ENCODE measurements at regions not wholly inside any gene's neighbourhood (a gene's known extent, or its start where the extent isn't known, plus 50 kb on each side); places are given as distances from the start of the nearest gene placed in this dataset.

DNA sequence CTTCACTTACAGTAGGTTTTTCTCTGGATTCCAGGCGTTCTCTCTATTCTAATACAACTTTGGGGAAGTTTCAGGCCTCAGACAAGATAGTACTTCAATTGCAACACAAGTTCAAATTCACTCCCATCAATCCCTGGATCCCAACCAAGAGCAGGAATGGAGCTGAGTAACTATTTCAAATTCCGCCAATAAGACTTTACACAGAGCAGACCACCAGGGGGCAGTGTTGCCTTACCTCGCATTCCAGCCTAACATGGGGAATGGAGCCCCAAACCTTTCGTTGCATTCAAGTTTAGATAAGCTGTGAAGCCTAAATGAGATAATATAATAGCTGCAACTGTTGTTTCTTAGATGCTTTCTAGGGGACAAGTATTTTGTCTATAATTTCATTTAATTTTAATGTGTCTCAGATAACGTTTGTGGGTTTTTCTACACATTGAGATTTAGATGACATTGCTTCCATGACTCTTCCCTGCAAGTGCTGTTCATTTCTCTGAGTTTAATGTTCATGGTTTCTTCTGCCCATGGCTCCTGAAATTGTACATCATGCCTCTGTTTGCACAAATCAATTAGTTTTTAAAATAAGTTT is 186.7 kb downstream of the NSUN3 start:
- Histone ChIP-seq H3K4me2 (no peak overlapping the region), H3K9me2 (replicated peaks; ENCODE audit: insufficient read depth) (no peaks in the 10 kb centered on the region), H3K4me3 (no peak overlapping the region), H3K9me3 (ENCODE audit: low read depth) (no peaks in the 10 kb centered on the region), H3K4me1 (ENCODE audit: insufficient read depth) (no peaks in the 10 kb centered on the region), H3K36me3 (replicated peaks; ENCODE audit: insufficient read depth, low read depth) (no peaks in the 10 kb centered on the region), H3K79me2 (no peaks in the 10 kb centered on the region), H3K27me3 (no peaks in the 10 kb centered on the region), H2AFZ (no peak overlapping the region), H3K27ac (no peak overlapping the region), H4K20me1 (ENCODE audit: insufficient read depth, poor library complexity, severe bottlenecking) (peaks cover 3% of the 10 kb centered on the region)
- TF ChIP-seq, protein P1, sequence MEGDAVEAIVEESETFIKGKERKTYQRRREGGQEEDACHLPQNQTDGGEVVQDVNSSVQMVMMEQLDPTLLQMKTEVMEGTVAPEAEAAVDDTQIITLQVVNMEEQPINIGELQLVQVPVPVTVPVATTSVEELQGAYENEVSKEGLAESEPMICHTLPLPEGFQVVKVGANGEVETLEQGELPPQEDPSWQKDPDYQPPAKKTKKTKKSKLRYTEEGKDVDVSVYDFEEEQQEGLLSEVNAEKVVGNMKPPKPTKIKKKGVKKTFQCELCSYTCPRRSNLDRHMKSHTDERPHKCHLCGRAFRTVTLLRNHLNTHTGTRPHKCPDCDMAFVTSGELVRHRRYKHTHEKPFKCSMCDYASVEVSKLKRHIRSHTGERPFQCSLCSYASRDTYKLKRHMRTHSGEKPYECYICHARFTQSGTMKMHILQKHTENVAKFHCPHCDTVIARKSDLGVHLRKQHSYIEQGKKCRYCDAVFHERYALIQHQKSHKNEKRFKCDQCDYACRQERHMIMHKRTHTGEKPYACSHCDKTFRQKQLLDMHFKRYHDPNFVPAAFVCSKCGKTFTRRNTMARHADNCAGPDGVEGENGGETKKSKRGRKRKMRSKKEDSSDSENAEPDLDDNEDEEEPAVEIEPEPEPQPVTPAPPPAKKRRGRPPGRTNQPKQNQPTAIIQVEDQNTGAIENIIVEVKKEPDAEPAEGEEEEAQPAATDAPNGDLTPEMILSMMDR (IDR thresholded peaks at IDR 0.05; ENCODE audit: poor library complexity), result peak; percentile 72
- no peak for TF ChIP-seq EZH2phosphoT487 (IDR thresholded peaks at IDR 0.05; ENCODE audit: low read depth, severe bottlenecking, unreplicated experiment)
- whole genome bisulfite sequencing (ENCODE audit: low lambda C conversion rate, missing lambda C conversion rate), result 47% methylated on average over 5 of the region's 5 CpGs
- peak; percentile 80 for DNase-seq (ENCODE audit: low spot score)

- no peaks in the 10 kb centered on the region for H3K27me3 ChIP-seq
- TF ChIP-seq EZH2phosphoT487 (IDR thresholded peaks at IDR 0.05; ENCODE audit: low read depth, severe bottlenecking, unreplicated experiment), result no peak
- TF ChIP-seq EZH2 (IDR thresholded peaks at IDR 0.05; ENCODE audit: borderline replicate concordance), result no peak
- TF ChIP-seq, protein P1 (IDR thresholded peaks at IDR 0.05; ENCODE audit: poor library complexity), result no peak
- no peaks in the 10 kb centered on the region for H3K4me1 ChIP-seq (ENCODE audit: insufficient read depth)
- no peaks in the 10 kb centered on the region for H3K36me3 ChIP-seq (replicated peaks; ENCODE audit: insufficient read depth, low read depth)
- H3K9me2 ChIP-seq (replicated peaks; ENCODE audit: insufficient read depth), result no peaks in the 10 kb centered on the region
- H3K4me3 ChIP-seq, result no peak overlapping the region
- no peak overlapping the region for H3K4me2 ChIP-seq
- no peak overlapping the region for H2AFZ ChIP-seq
- WGBS (ENCODE audit: low lambda C conversion rate, missing lambda C conversion rate), result 58% methylated on average over 1 of the region's 1 CpG
- H3K27ac ChIP-seq, result no peak overlapping the region
- peaks cover 3% of the 10 kb centered on the region for H4K20me1 ChIP-seq (ENCODE audit: insufficient read depth, poor library complexity, severe bottlenecking)
- H3K79me2 ChIP-seq, result no peaks in the 10 kb centered on the region
- no peaks in the 10 kb centered on the region for H3K9me3 ChIP-seq (ENCODE audit: low read depth)
- DNase-seq (ENCODE audit: low spot score), result no peak
Measured at GRCh38 chr3:94251566-94251965, 188.7 kb downstream of the NSUN3 start.

- Histone ChIP-seq H3K27ac (no peak overlapping the region), H2AFZ (no peak overlapping the region), H3K4me2 (no peak overlapping the region), H3K9me3 (ENCODE audit: low read depth) (no peaks in the 10 kb centered on the region), H3K4me3 (no peak overlapping the region), H3K36me3 (replicated peaks; ENCODE audit: insufficient read depth, low read depth) (no peaks in the 10 kb centered on the region), H3K27me3 (no peaks in the 10 kb centered on the region), H3K9me2 (replicated peaks; ENCODE audit: insufficient read depth) (no peaks in the 10 kb centered on the region), H3K79me2 (no peaks in the 10 kb centered on the region), H3K4me1 (ENCODE audit: insufficient read depth) (no peaks in the 10 kb centered on the region), H4K20me1 (ENCODE audit: insufficient read depth, poor library complexity, severe bottlenecking) (peaks cover 3% of the 10 kb centered on the region)
- TF ChIP-seq EZH2 (IDR thresholded peaks at IDR 0.05; ENCODE audit: borderline replicate concordance) (no peak), EZH2phosphoT487 (IDR thresholded peaks at IDR 0.05; ENCODE audit: low read depth, severe bottlenecking, unreplicated experiment) (no peak)
- TF ChIP-seq, protein P1 (IDR thresholded peaks at IDR 0.05; ENCODE audit: poor library complexity), result no peak
- DNase-seq (ENCODE audit: low spot score), result no peak
- WGBS (ENCODE audit: low lambda C conversion rate, missing lambda C conversion rate), result 78% methylated on average over 1 of the region's 1 CpG
Measured at GRCh38 chr3:94252316-94252715, 189.5 kb downstream of the NSUN3 start.
